Transverse colon (tissue), 4 donors: ENCODE measurements at regions not wholly inside any gene's neighbourhood (a gene's known extent, or its start where the extent isn't known, plus 50 kb on each side); places are given as distances from the start of the nearest gene placed in this dataset.

Source experiments
- DNase-seq: peaks from one replicate; pipeline ENCODE4 v3.0.0-alpha.2; 2019
- H3K27ac ChIP-seq, 4 donors: fragments of 200-600 bp; sonication (generic); 2 replicates each; pipeline ENCODE4 v1.5.1; 2016 to 2018; ENCODE audit warnings: inconsistent platforms in 4 of 4
- H3K27me3 ChIP-seq: fragments of 200-600 bp; sonication (generic); 2 replicates; pipeline ENCODE4 v1.5.1; 2017; ENCODE audit warnings: inconsistent platforms
- H3K36me3 ChIP-seq, 4 donors: fragments of 200-600 bp; sonication (generic); 2 replicates each; pipeline ENCODE4 v1.5.1; 2017 to 2019; ENCODE audit warnings: inconsistent platforms in 4 of 4
- H3K4me1 ChIP-seq, 4 donors: fragments of 200-600 bp; sonication (generic); 2 replicates each; pipeline ENCODE4 v1.5.1; 2017 to 2020; ENCODE audit warnings: inconsistent platforms in 4 of 4
- H3K4me3 ChIP-seq, 4 donors: fragments of 200-600 bp; sonication (generic); 1 replicate in 1 of 4; 2 replicates in 3 of 4; pipeline versions ENCODE4 v1.5.1 to v1.6.1; 2017 to 2019; ENCODE audit warnings: inconsistent platforms in 4 of 4
- H3K9me3 ChIP-seq, 2 donors: fragments of 200-600 bp; sonication (generic); 2 replicates each; pipeline ENCODE4 v1.5.1; 2017 to 2019; ENCODE audit warnings: inconsistent platforms in 2 of 2
- EP300 ChIP-seq: sonication (generic); formaldehyde crosslinking; IDR thresholded peaks from one replicate; pipeline ENCODE4 v1.6.1; 2017; ENCODE audit warnings: antibody characterized with exemption, low read depth
- POLR2A ChIP-seq: fragments of 450-650 bp; IDR thresholded peaks from one replicate; pipeline ENCODE4 v1.6.1; 2016; ENCODE audit warnings: antibody characterized with exemption, mild to moderate bottlenecking, moderate library complexity
- POLR2AphosphoS5 ChIP-seq, 3 donors: sonication (generic); formaldehyde crosslinking; IDR thresholded peaks; one replicate each; pipeline ENCODE4 v1.6.1; 2016; ENCODE audit warnings: antibody characterized with exemption in 3 of 3
- WGBS, 2 donors: methylation state at CpG; one replicate each; pipeline ENCODE4 v1.1.5; 2018; ENCODE audit warnings: low coverage in 1 of 2; 5-methylcytosine and 5-hydroxymethylcytosine counted together
- in situ Hi-C, 4 donors: fragments of 200-750 bp; cut with MboI; loops; one replicate each; pipeline versions ENCODE4 v1.15.0 to v1.15.1; 2017; ENCODE audit warnings: low sequenced_read_pairs in 3 of 4, low pct_ligation_motif_present in 1 of 4, low pct_unique_long_range_greater_than_20kb in 1 of 4
- intact Hi-C: fragments of 100-400 bp; cut with DNase I; formaldehyde crosslinking; loops from one replicate; pipeline ENCODE4 v1.15.1; 2023; ENCODE audit warnings: low total_unique reads
- TF ChIP-seq, protein P1 (sequence below), 5 experiments: fragments of 200-600 bp in 3 of 5; fragments of 450-650 bp in 2 of 5; sonication (generic) in 3 of 5; IDR thresholded peaks; 1 replicate in 2 of 5; 2 replicates in 3 of 5; pipeline ENCODE4 v1.5.1; 2016 to 2017; ENCODE audit warnings: antibody characterized with exemption in 5 of 5, inconsistent platforms in 3 of 5, mild to moderate bottlenecking in 2 of 5, moderate library complexity in 1 of 5

DNA sequence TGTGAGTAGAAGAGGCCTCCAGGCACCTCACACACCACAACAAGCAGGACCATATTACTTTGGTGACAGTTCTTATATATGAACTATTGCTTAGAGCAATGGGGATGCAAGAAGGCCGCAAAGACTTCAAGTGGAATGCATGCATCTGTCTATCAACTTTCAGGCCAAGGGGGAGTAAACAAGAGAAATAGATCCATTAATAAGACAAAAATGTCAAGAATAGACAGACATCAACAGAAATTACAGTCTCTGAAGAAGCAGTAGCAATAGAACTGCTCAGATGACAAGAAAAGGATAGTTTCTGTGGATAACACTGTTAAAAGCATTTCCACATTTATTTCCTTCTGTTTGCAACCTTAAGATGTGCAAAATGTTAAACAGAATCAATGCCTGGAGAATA lies 1057.7 kb downstream of the UQCRFS1 start:
- no peak for DNase-seq
- 81 to 92% methylated on average over 1 of the region's 1 CpG for WGBS, 2 donors
- no peaks in the 10 kb centered on the region for H3K27me3 ChIP-seq
- intact Hi-C loops = no loop called here
- H3K27ac ChIP-seq = no peak overlapping the region
- no peaks in the 10 kb centered on the region for H3K36me3 ChIP-seq
- no peak overlapping the region for H3K4me3 ChIP-seq
- in situ Hi-C loops = no loop called here
- H3K4me1 ChIP-seq = no peaks in the 10 kb centered on the region
- H3K9me3 ChIP-seq = no peaks in the 10 kb centered on the region
- TF ChIP-seq POLR2A (no peak), EP300 (no peak), POLR2AphosphoS5 (IDR thresholded peaks at IDR 0.05) (no peak)
- TF ChIP-seq, protein P1, sequence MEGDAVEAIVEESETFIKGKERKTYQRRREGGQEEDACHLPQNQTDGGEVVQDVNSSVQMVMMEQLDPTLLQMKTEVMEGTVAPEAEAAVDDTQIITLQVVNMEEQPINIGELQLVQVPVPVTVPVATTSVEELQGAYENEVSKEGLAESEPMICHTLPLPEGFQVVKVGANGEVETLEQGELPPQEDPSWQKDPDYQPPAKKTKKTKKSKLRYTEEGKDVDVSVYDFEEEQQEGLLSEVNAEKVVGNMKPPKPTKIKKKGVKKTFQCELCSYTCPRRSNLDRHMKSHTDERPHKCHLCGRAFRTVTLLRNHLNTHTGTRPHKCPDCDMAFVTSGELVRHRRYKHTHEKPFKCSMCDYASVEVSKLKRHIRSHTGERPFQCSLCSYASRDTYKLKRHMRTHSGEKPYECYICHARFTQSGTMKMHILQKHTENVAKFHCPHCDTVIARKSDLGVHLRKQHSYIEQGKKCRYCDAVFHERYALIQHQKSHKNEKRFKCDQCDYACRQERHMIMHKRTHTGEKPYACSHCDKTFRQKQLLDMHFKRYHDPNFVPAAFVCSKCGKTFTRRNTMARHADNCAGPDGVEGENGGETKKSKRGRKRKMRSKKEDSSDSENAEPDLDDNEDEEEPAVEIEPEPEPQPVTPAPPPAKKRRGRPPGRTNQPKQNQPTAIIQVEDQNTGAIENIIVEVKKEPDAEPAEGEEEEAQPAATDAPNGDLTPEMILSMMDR (IDR thresholded peaks at IDR 0.05) = no peak

- no peaks in the 10 kb centered on the region for H3K9me3 ChIP-seq
- TF ChIP-seq, protein P1 (IDR thresholded peaks at IDR 0.05) = no peak
- no peak for TF ChIP-seq POLR2A
- no peak for TF ChIP-seq POLR2AphosphoS5 (IDR thresholded peaks at IDR 0.05)
- no peak for TF ChIP-seq EP300
- no peak for DNase-seq
- no peak overlapping the region for H3K4me3 ChIP-seq
- WGBS, 2 donors = 67 to 83% methylated on average over 2 of the region's 2 CpGs
- H3K27me3 ChIP-seq = no peaks in the 10 kb centered on the region
- H3K36me3 ChIP-seq = no peaks in the 10 kb centered on the region
- H3K4me1 ChIP-seq = no peaks in the 10 kb centered on the region
- no peak overlapping the region for H3K27ac ChIP-seq
- intact Hi-C loops = no loop called here
- in situ Hi-C loops = no loop called here
Observed at GRCh38 chr19:28154077-28154476, 1058.9 kb downstream of the UQCRFS1 start.

DNA sequence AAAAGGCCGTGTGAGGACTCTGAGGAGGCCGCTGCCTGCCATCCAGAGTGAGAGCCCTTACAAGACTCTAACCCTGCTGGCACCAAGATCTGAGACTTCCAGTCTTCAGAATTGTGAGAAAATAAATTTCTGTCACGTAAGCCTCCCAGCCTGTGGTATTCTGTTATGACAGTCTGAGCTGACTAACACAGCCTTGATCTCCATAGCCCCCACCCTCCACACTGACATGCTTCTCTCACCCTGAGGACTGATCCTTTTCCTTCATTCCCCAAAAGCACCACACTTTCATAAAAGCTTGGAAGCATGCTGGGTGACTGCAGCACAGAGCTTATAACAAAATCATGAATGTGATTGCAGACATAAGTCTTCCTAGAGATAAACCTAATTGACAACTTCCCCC lies 1059.8 kb downstream of the UQCRFS1 start:
- intact Hi-C loops = no loop called here
- H3K27ac ChIP-seq = no peak overlapping the region
- no peaks in the 10 kb centered on the region for H3K4me1 ChIP-seq
- TF ChIP-seq POLR2AphosphoS5 (IDR thresholded peaks at IDR 0.05) = no peak
- TF ChIP-seq POLR2A = no peak
- TF ChIP-seq, protein P1 (IDR thresholded peaks at IDR 0.05) = no peak
- no peak for TF ChIP-seq EP300
- DNase-seq = no peak
- WGBS, 2 donors = 60 to 73% methylated on average over 2 to 3 of the region's 3 CpGs
- in situ Hi-C loops = no loop called here
- H3K9me3 ChIP-seq = no peaks in the 10 kb centered on the region
- H3K27me3 ChIP-seq = no peaks in the 10 kb centered on the region
- no peak overlapping the region for H3K4me3 ChIP-seq
- no peaks in the 10 kb centered on the region for H3K36me3 ChIP-seq

DNA sequence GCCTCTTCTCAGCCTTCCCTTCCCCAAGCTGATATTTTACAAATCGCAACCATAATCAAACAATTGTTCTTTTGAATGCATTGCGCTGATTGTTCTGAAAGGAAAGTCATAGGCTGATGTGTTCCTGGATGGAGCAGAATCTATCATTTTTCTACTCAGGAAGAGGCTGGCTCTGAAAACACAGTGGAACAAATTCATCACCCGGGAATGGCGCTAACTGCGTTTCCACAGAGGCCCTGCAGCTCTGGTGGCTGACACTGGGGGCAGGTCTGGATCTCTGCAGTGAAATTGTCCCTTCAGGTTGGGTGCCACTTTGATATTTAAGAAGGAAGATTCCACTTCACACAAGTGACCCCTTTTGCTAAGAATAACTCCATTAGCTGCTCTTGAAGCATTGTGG lies 1060.8 kb downstream of the UQCRFS1 start:
- Histone ChIP-seq H3K27ac (no peak overlapping the region), H3K9me3 (no peaks in the 10 kb centered on the region), H3K27me3 (no peaks in the 10 kb centered on the region), H3K4me1 (no peaks in the 10 kb centered on the region), H3K4me3 (no peak overlapping the region), H3K36me3 (no peaks in the 10 kb centered on the region)
- in situ Hi-C loops (no loop called here), intact Hi-C loops (no loop called here)
- TF ChIP-seq POLR2AphosphoS5 (IDR thresholded peaks at IDR 0.05) (no peak), EP300 (no peak), POLR2A (no peak)
- TF ChIP-seq, protein P1 (IDR thresholded peaks at IDR 0.05) = no peak
- 83 to 93% methylated on average over 2 to 5 of the region's 5 CpGs for WGBS, 2 donors
- DNase-seq = no peak
